DND-41 (cell line): ENCODE measurements at regions not wholly inside any gene's neighbourhood (a gene's known extent, or its start where the extent isn't known, plus 50 kb on each side); places are given as distances from the start of the nearest gene placed in this dataset.

Source experiments
- CTCF ChIP-seq: IDR thresholded peaks from 2 replicates; pipeline ENCODE4 v1.5.1; 2012; ENCODE audit warnings: borderline replicate concordance, low read length, moderate library complexity, mild to moderate bottlenecking; ENCODE audit not compliant: poor library complexity, severe bottlenecking; ENCODE audit errors: extremely low read depth
- EZH2 ChIP-seq: IDR thresholded peaks from 3 replicates; pipeline ENCODE4 v1.6.1; 2012; ENCODE audit warnings: borderline replicate concordance, low read depth, mild to moderate bottlenecking, moderate library complexity, low read length, inconsistent platforms; ENCODE audit not compliant: severe bottlenecking

- TF ChIP-seq EZH2 = no peak
- TF ChIP-seq CTCF = no peak
These were observed 96.0 kb upstream of the POU3F1 start for GRCh38 chr1:38142606-38143005.
